H9 (cell line): ENCODE measurements at regions not wholly inside any gene's neighbourhood (a gene's known extent, or its start where the extent isn't known, plus 50 kb on each side); places are given as distances from the start of the nearest gene placed in this dataset.

Experiments used
- DNase-seq: peaks from one replicate; pipeline ENCODE4 v3.0.0-alpha.2; 2017
- H2AFZ ChIP-seq: one replicate; pipeline ENCODE4 v1.6.1; 2013; ENCODE audit warnings: mild to moderate bottlenecking, low read length, control low read depth, moderate library complexity
- H2AK5ac ChIP-seq: 2 replicates; pipeline ENCODE4 v1.6.1; 2013; ENCODE audit warnings: low read length, control low read depth, mixed read lengths; ENCODE audit not compliant: insufficient read length
- H2BK120ac ChIP-seq: one replicate; pipeline ENCODE4 v1.6.1; 2013; ENCODE audit warnings: low read depth, mild to moderate bottlenecking, low read length, control low read depth, inconsistent platforms; ENCODE audit not compliant: poor library complexity, severe bottlenecking
- H2BK12ac ChIP-seq: 2 replicates; pipeline ENCODE4 v1.6.1; 2013; ENCODE audit warnings: low read length, control low read depth, mixed read lengths, low read depth; ENCODE audit not compliant: insufficient read length
- H2BK15ac ChIP-seq: 2 replicates; pipeline ENCODE4 v1.6.1; 2013; ENCODE audit warnings: low read depth, low read length, control low read depth
- H2BK20ac ChIP-seq: one replicate; pipeline ENCODE4 v1.6.1; 2013; ENCODE audit warnings: low read depth, mild to moderate bottlenecking, low read length, control low read depth, inconsistent platforms; ENCODE audit not compliant: poor library complexity, severe bottlenecking
- H2BK5ac ChIP-seq: 2 replicates; pipeline ENCODE4 v1.6.1; 2013; ENCODE audit warnings: low read length, control low read depth, mixed read lengths; ENCODE audit not compliant: insufficient read length
- H3K14ac ChIP-seq: 2 replicates; pipeline ENCODE4 v1.6.1; 2013; ENCODE audit warnings: low read length, control low read depth; ENCODE audit not compliant: insufficient read depth
- H3K18ac ChIP-seq: 2 replicates; pipeline ENCODE4 v1.6.1; 2013; ENCODE audit warnings: low read depth, mild to moderate bottlenecking, mixed read lengths, low read length, control low read depth; ENCODE audit not compliant: insufficient read length
- H3K23ac ChIP-seq: 2 replicates; pipeline ENCODE4 v1.6.1; 2013; ENCODE audit warnings: low read length, control low read depth, mixed read lengths, low read depth; ENCODE audit not compliant: insufficient read length
- H3K23me2 ChIP-seq: 2 replicates; pipeline ENCODE4 v1.6.1; 2013; ENCODE audit warnings: low read depth, mild to moderate bottlenecking, mixed read lengths, low read length, control low read depth; ENCODE audit not compliant: insufficient read length, poor library complexity, severe bottlenecking
- H3K27ac ChIP-seq: 2 replicates; pipeline ENCODE4 v1.5.1; 2013; ENCODE audit warnings: low read length, control low read depth, mixed read lengths, low read depth; ENCODE audit not compliant: insufficient read length
- H3K27me3 ChIP-seq: 2 replicates; pipeline ENCODE4 v1.6.1; 2013; ENCODE audit warnings: low read length, control low read depth, inconsistent platforms; ENCODE audit not compliant: insufficient read depth
- H3K4ac ChIP-seq: 2 replicates; pipeline ENCODE4 v1.6.1; 2013; ENCODE audit warnings: low read depth, mild to moderate bottlenecking, control low read depth, inconsistent platforms, low read length, moderate library complexity
- H3K4me1 ChIP-seq: 2 replicates; pipeline ENCODE4 v1.6.1; 2013; ENCODE audit warnings: low read length, control low read depth, inconsistent platforms; ENCODE audit not compliant: insufficient read depth
- H3K4me2 ChIP-seq: 2 replicates; pipeline ENCODE4 v1.6.1; 2013; ENCODE audit warnings: low read length, control low read depth, mixed read lengths; ENCODE audit not compliant: insufficient read length, insufficient read depth
- H3K56ac ChIP-seq: 2 replicates; pipeline ENCODE4 v1.6.1; 2013; ENCODE audit warnings: low read depth, mild to moderate bottlenecking, mixed read lengths, low read length, control low read depth; ENCODE audit not compliant: insufficient read length
- H3K79me1 ChIP-seq: 2 replicates; pipeline ENCODE4 v1.6.1; 2013; ENCODE audit warnings: low read depth, mild to moderate bottlenecking, moderate library complexity, low read length, control low read depth, inconsistent platforms; ENCODE audit not compliant: insufficient read depth, poor library complexity, severe bottlenecking
- H3K79me2 ChIP-seq: 2 replicates; pipeline ENCODE4 v1.6.1; 2013; ENCODE audit warnings: low read length, control low read depth, inconsistent platforms; ENCODE audit not compliant: insufficient read depth
- H3K9ac ChIP-seq: 2 replicates; pipeline ENCODE4 v1.6.1; 2013; ENCODE audit warnings: low read length, control low read depth, mixed read lengths; ENCODE audit not compliant: insufficient read length; ENCODE audit errors: extremely low read depth
- H3K9me3 ChIP-seq: one replicate; pipeline ENCODE4 v1.6.1; 2013; ENCODE audit warnings: low read depth, low read length, inconsistent platforms; ENCODE audit not compliant: control insufficient read depth
- H3T11ph ChIP-seq: one replicate; pipeline ENCODE4 v1.6.1; 2013; ENCODE audit warnings: mild to moderate bottlenecking, low read length, control low read depth, inconsistent platforms
- H4K20me1 ChIP-seq: one replicate; pipeline ENCODE4 v1.6.1; 2013; ENCODE audit not compliant: control insufficient read depth, insufficient read length, insufficient read depth
- H4K5ac ChIP-seq: 2 replicates; pipeline ENCODE4 v1.6.1; 2013; ENCODE audit warnings: low read depth, mild to moderate bottlenecking, mixed read lengths, low read length, control low read depth; ENCODE audit not compliant: insufficient read length
- H4K8ac ChIP-seq: replicated peaks from 2 replicates; pipeline ENCODE4 v1.6.1; 2013; ENCODE audit warnings: low read length, control low read depth, mixed read lengths, low read depth; ENCODE audit not compliant: insufficient read length
- H4K91ac ChIP-seq: 2 replicates; pipeline ENCODE4 v1.6.1; 2013; ENCODE audit warnings: low read depth, mild to moderate bottlenecking, moderate library complexity, mixed read lengths, low read length, control low read depth; ENCODE audit not compliant: insufficient read length
- H3K27ac Mint-ChIP-seq, 3 experiments: 2 replicates in 2 of 3; 3 replicates in 1 of 3; pipeline ENCODE4 v1.8.0; 2020 to 2021; ENCODE audit warnings: mixed read lengths in 3 of 3, mild to moderate bottlenecking in 1 of 3, moderate library complexity in 1 of 3
- H3K27me3 Mint-ChIP-seq: 2 replicates; pipeline ENCODE4 v1.8.0; 2021; ENCODE audit warnings: low read depth, mild to moderate bottlenecking, moderate library complexity, mixed read lengths
- H3K36me3 Mint-ChIP-seq, 3 experiments: 2 replicates in 2 of 3; 3 replicates in 1 of 3; pipeline ENCODE4 v1.8.0; 2020 to 2021; ENCODE audit warnings: low read depth in 3 of 3, mixed read lengths in 3 of 3; ENCODE audit not compliant: insufficient read depth in 1 of 3
- H3K4me1 Mint-ChIP-seq, 2 experiments: 2 replicates each; pipeline ENCODE4 v1.8.0; 2020; ENCODE audit warnings: mixed read lengths in 2 of 2
- H3K4me3 Mint-ChIP-seq, 2 experiments: 2 replicates in 1 of 2; 3 replicates in 1 of 2; pipeline ENCODE4 v1.8.0; 2020 to 2021; ENCODE audit warnings: mild to moderate bottlenecking in 2 of 2, mixed read lengths in 2 of 2, moderate library complexity in 1 of 2
- H3K9me3 Mint-ChIP-seq, 2 experiments: 2 replicates in 1 of 2; 3 replicates in 1 of 2; pipeline ENCODE4 v1.8.0; 2020; ENCODE audit warnings: mild to moderate bottlenecking in 2 of 2, mixed read lengths in 2 of 2, moderate library complexity in 1 of 2
- CTCF ChIP-seq: fragments of 200-600 bp; sonication (generic); conservative IDR thresholded peaks from 3 replicates; pipeline ENCODE4 v1.8.0; 2021; ENCODE audit warnings: antibody characterized with exemption, mild to moderate bottlenecking
- WGBS: extraction: QIAGEN DNeasy Blood & Tissue Kit; methylation state at CpG from one replicate; pipeline ENCODE4 v1.1.7; 2013; ENCODE audit warnings: missing lambda C conversion rate, low lambda C conversion rate, mixed read lengths; ENCODE audit not compliant: insufficient read length; ENCODE audit errors: extremely low coverage; 5-methylcytosine and 5-hydroxymethylcytosine counted together

GRCh38 chr2:66344087-66344663 is 90.8 kb upstream of the MEIS1 start:
- peaks cover 7 to 9% of the 10 kb centered on the region in 2 experiments for H3K4me1 Mint-ChIP-seq
- H3K9me3 ChIP-seq, result no peaks in the 10 kb centered on the region
- H2BK20ac ChIP-seq, result no peak overlapping the region
- H3K79me2 ChIP-seq, result no peaks in the 10 kb centered on the region
- no peak for DNase-seq
- no peak overlapping the region for H2BK5ac ChIP-seq
- no peak overlapping the region for H2BK120ac ChIP-seq
- no peak overlapping the region for H3K4me2 ChIP-seq
- no peak overlapping the region for H3T11ph ChIP-seq
- no peak overlapping the region for H2BK15ac ChIP-seq
- H4K8ac ChIP-seq, result no peak overlapping the region
- H3K14ac ChIP-seq, result no peak overlapping the region
- H3K23me2 ChIP-seq, result no peaks in the 10 kb centered on the region
- no peak overlapping the region for H2AFZ ChIP-seq
- no peak overlapping the region for H3K56ac ChIP-seq
- H4K20me1 ChIP-seq, result no peaks in the 10 kb centered on the region
- H4K5ac ChIP-seq, result no peak overlapping the region
- TF ChIP-seq CTCF, result no peak
- H3K27me3 ChIP-seq, result no peaks in the 10 kb centered on the region
- no peak overlapping the region for H3K27ac ChIP-seq
- no peaks in the 10 kb centered on the region for H3K4me1 ChIP-seq
- H3K9ac ChIP-seq, result no peak overlapping the region
- no peak overlapping the region; a peak in 1 of 7 replicates for H3K27ac Mint-ChIP-seq
- no peak overlapping the region for H2BK12ac ChIP-seq
- no peak overlapping the region for H4K91ac ChIP-seq
- peaks cover 9 to 30% (median 19%) of the 10 kb centered on the region in 3 experiments; a peak in 6 of 7 replicates for H3K36me3 Mint-ChIP-seq
- H3K27me3 Mint-ChIP-seq, result peaks cover 2% of the 10 kb centered on the region; the same call in 1 of the 2 replicates
- WGBS, result no CpG with 5 or more reads among the region's 1 CpG
- H3K23ac ChIP-seq, result no peak overlapping the region
- H3K18ac ChIP-seq, result no peak overlapping the region
- H3K4ac ChIP-seq, result no peak overlapping the region
- peaks cover 31 to 39% of the 10 kb centered on the region in 2 experiments for H3K9me3 Mint-ChIP-seq
- no peak overlapping the region for H2AK5ac ChIP-seq
- no peaks in the 10 kb centered on the region for H3K79me1 ChIP-seq
- no peak overlapping the region for H3K4me3 Mint-ChIP-seq
